Pancreas (tissue), 10 donors: ENCODE measurements at regions not wholly inside any gene's neighbourhood (a gene's known extent, or its start where the extent isn't known, plus 50 kb on each side); places are given as distances from the start of the nearest gene placed in this dataset.
"Not testable (repeated sequence)": the region's sequence is repeated elsewhere in the genome, so short reads cannot be mapped to it uniquely, and the experiment has no call there.

Experiments used
- ATAC-seq, 4 donors: fragments of 200-7000 bp; cut with Tn5 transposase; one replicate each; pipeline versions ENCODE4 v1.8.0 to v1.9.1; 2020; ENCODE audit warnings: mild to moderate bottlenecking in 4 of 4, moderate library complexity in 4 of 4
- DNase-seq, 6 donors: peaks; one replicate each; pipeline ENCODE4 v3.0.0-alpha.2; 2020
- FAIRE-seq: peaks from 2 replicates; lab custom pipeline; 2012; peaks lifted over from hg19 to GRCh38; lab: Jason Lieb, UNC
- H3K27ac ChIP-seq, 4 donors: fragments of 200-600 bp; sonication (generic); 1 replicate in 3 of 4; 2 replicates in 1 of 4; pipeline versions ENCODE4 v1.5.0 to v1.8.0; 2020
- H3K27me3 ChIP-seq, 4 donors: fragments of 200-600 bp; one replicate each; pipeline ENCODE4 v1.8.0; 2021
- H3K36me3 ChIP-seq, 3 donors: fragments of 200-600 bp; sonication (generic) in 1 of 3; one replicate each; pipeline versions ENCODE4 v1.5.0 to v1.8.0; 2020 to 2021
- H3K4me1 ChIP-seq, 3 donors: fragments of 200-600 bp; one replicate each; pipeline ENCODE4 v1.8.0; 2021
- H3K4me3 ChIP-seq, 4 donors: fragments of 200-600 bp; sonication (generic) in 2 of 4; one replicate each; pipeline versions ENCODE4 v1.5.0 to v1.8.0; 2020 to 2021
- H3K9me3 ChIP-seq, 4 donors: fragments of 200-600 bp; one replicate each; pipeline ENCODE4 v1.8.0; 2021
- CTCF ChIP-seq, 4 donors: fragments of 200-600 bp; sonication (generic) in 3 of 4; IDR thresholded peaks; one replicate each; pipeline versions ENCODE4 v1.5.0 to v1.8.0; 2021; ENCODE audit warnings: antibody characterized with exemption in 4 of 4
- WGBS, 2 donors: extraction: QIAGEN DNeasy Blood & Tissue Kit; methylation state at CpG; one replicate each; pipeline ENCODE4 v1.1.7; 2013; 5-methylcytosine and 5-hydroxymethylcytosine counted together
- intact Hi-C, 3 donors: fragments of 100-400 bp; cut with DNase I; formaldehyde crosslinking; loops; one replicate each; pipeline versions ENCODE4 v1.11.1 to v1.14.2; 2022
- donor health status: healthy with polysubstance abuse.
- donor health status: DM: no; HTN: no; CAD: no; lungs with moderate emphysema.
- donor health status: DM: no; HTN: no; CAD: no.
- donor health status: control.
- donor health status: control.
- donor health status: Bipolar disorder and iron deficiency.
- donor health status: DM: yes; HTN: yes; CAD: no.
- donor health status: DM: no; HTN: no; CAD: no.
- donor health status: DM: no; HTN: no; CAD: no.
- donor health status: DM: yes; HTN: yes; CAD: no.

GRCh38 chr10:23780331-23780730 is 341.5 kb downstream of the OTUD1 start:
- DNase-seq (no peak), ATAC-seq (no peak), FAIRE-seq (no peak)
- Histone ChIP-seq H3K36me3 (no peaks in the 10 kb centered on the region), H3K4me1 (no peaks in the 10 kb centered on the region), H3K27ac (no peak overlapping the region), H3K4me3 (no peak overlapping the region), H3K27me3 (no peaks in the 10 kb centered on the region), H3K9me3 (no peaks in the 10 kb centered on the region)
- 58 to 80% methylated on average over 1 of the region's 1 CpG for WGBS, 2 donors
- intact Hi-C loops, result no loop called here
- TF ChIP-seq CTCF (IDR thresholded peaks at IDR 0.05), result no peak

GRCh38 chr10:23786594-23786993 is 347.7 kb downstream of the OTUD1 start:
- no peaks in the 10 kb centered on the region for H3K9me3 ChIP-seq
- no peaks in the 10 kb centered on the region for H3K27me3 ChIP-seq
- WGBS, 2 donors, result 93 to 100% methylated on average over 1 of the region's 1 CpG
- DNase-seq, result no peak
- ATAC-seq, result no peak
- no peak for TF ChIP-seq CTCF (IDR thresholded peaks at IDR 0.05)
- H3K27ac ChIP-seq, result no peak overlapping the region
- no peak for FAIRE-seq
- no peaks in the 10 kb centered on the region for H3K36me3 ChIP-seq
- no peak overlapping the region for H3K4me3 ChIP-seq
- H3K4me1 ChIP-seq, result no peaks in the 10 kb centered on the region
- intact Hi-C loops, result no loop called here

- Histone ChIP-seq H3K27ac (no peak overlapping the region), H3K4me3 (no peak overlapping the region), H3K4me1 (no peaks in the 10 kb centered on the region), H3K27me3 (no peaks in the 10 kb centered on the region), H3K36me3 (no peaks in the 10 kb centered on the region), H3K9me3 (no peaks in the 10 kb centered on the region)
- no peak for DNase-seq
- no peak for TF ChIP-seq CTCF (IDR thresholded peaks at IDR 0.05)
- intact Hi-C loops, result no loop called here
- no peak for ATAC-seq
- no peak for FAIRE-seq
- 61 to 65% methylated on average over 4 of the region's 4 CpGs for WGBS, 2 donors
Measured at GRCh38 chr10:23793577-23793976, 354.7 kb downstream of the OTUD1 start.

- H3K36me3 ChIP-seq, H3K9me3 ChIP-seq, H3K4me3 ChIP-seq, DNase-seq, intact Hi-C loops, H3K4me1 ChIP-seq, FAIRE-seq, H3K27ac ChIP-seq, H3K27me3 ChIP-seq, ATAC-seq: not testable (repeated sequence)
- WGBS, 2 donors, result 88 to 89% methylated on average over 4 of the region's 4 CpGs
Measured at GRCh38 chr10:23797452-23797851, 358.6 kb downstream of the OTUD1 start.

GRCh38 chr10:23804125-23804524 is 365.2 kb downstream of the OTUD1 start:
- 63 to 75% methylated on average over 2 of the region's 2 CpGs for WGBS, 2 donors
- intact Hi-C loops, result no loop called here

More at GRCh38 chr10:23804125-23804524, 365.2 kb downstream of the OTUD1 start:
- no peak for ATAC-seq
- no peak for FAIRE-seq
- Histone ChIP-seq H3K27ac (no peak overlapping the region), H3K27me3 (no peaks in the 10 kb centered on the region), H3K4me1 (no peaks in the 10 kb centered on the region), H3K4me3 (no peak overlapping the region), H3K9me3 (no peaks in the 10 kb centered on the region), H3K36me3 (no peaks in the 10 kb centered on the region)
- DNase-seq, result no peak
- no peak for TF ChIP-seq CTCF (IDR thresholded peaks at IDR 0.05)
